Suppressor macrophage treated with lipopolysaccharide for 1 hour (primary cell): ENCODE measurements at regions not wholly inside any gene's neighbourhood (a gene's known extent, or its start where the extent isn't known, plus 50 kb on each side); places are given as distances from the start of the nearest gene placed in this dataset.

Experiments
- DNase-seq, 3 donors: peaks; one replicate each; pipeline ENCODE4 v3.0.0-alpha.2; 2020 to 2022

- DNase-seq: no peak
These were observed 168.4 kb upstream of the NHS start for GRCh38 chrX:17206584-17206983.

- no peak for DNase-seq
These were observed 160.0 kb upstream of the NHS start for GRCh38 chrX:17214962-17215361.

GRCh38 chrX:17226736-17227135 is 148.3 kb upstream of the NHS start:
- DNase-seq: no peak

- no peak for DNase-seq
These were observed 137.9 kb upstream of the NHS start for GRCh38 chrX:17237146-17237545.

- peak; percentile 48 to 69 (median 53) for DNase-seq
These were observed 132.5 kb upstream of the NHS start for GRCh38 chrX:17242470-17242869.

- DNase-seq: no peak
These were observed 127.9 kb upstream of the NHS start for GRCh38 chrX:17247144-17247543.

- no peak for DNase-seq
These were observed 112.9 kb upstream of the NHS start for GRCh38 chrX:17262123-17262522.

GRCh38 chrX:17266136-17266535 is 108.9 kb upstream of the NHS start:
- peak in 1 of 3 donors; percentile 1 for DNase-seq

- DNase-seq: no peak
These were observed 96.0 kb upstream of the NHS start for GRCh38 chrX:17278961-17279360.

GRCh38 chrX:17285983-17286382 is 89.0 kb upstream of the NHS start:
- DNase-seq: no peak

GRCh38 chrX:17291171-17291900 is 83.7 kb upstream of the NHS start:
- no peak for DNase-seq

GRCh38 chrX:17292111-17292527 is 82.9 kb upstream of the NHS start:
- no peak for DNase-seq

GRCh38 chrX:17294561-17294960 is 80.4 kb upstream of the NHS start:
- no peak for DNase-seq

- no peak for DNase-seq
These were observed 79.2 kb upstream of the NHS start for GRCh38 chrX:17295791-17296190.

GRCh38 chrX:17298564-17298963 is 76.4 kb upstream of the NHS start:
- no peak for DNase-seq

- no peak for DNase-seq
These were observed 75.8 kb upstream of the NHS start for GRCh38 chrX:17299206-17299605.

GRCh38 chrX:17323397-17323796 is 51.6 kb upstream of the NHS start:
- no peak for DNase-seq
